ENCODE measurements at regions not wholly inside any gene's neighbourhood (a gene's known extent, or its start where the extent isn't known, plus 50 kb on each side); places are given as distances from the start of the nearest gene placed in this dataset.

GRCh38 chr16:82451449-82451848 lies 175.3 kb upstream of the CDH13 start:
- no peak overlapping the region for H3K4me3 Mint-ChIP-seq
- ChIA-PET POLR2A (no interaction called here), CTCF (no interaction called here)
- no peak overlapping the region for H3K27ac Mint-ChIP-seq
- no peaks in the 10 kb centered on the region for H3K36me3 Mint-ChIP-seq (ENCODE audit: low read depth)
- H3K27me3 Mint-ChIP-seq: peaks cover 11% of the 10 kb centered on the region
- H3K4me1 Mint-ChIP-seq: no peaks in the 10 kb centered on the region
- no peaks in the 10 kb centered on the region for H3K9me3 Mint-ChIP-seq (ENCODE audit: low read depth)
- no peak for DNase-seq
- intact Hi-C loops (cut with DNase I, micrococcal nuclease): no loop called here
- no peak for ATAC-seq

- ChIA-PET CTCF (interaction anchor here (1.0 to 2.8 kb wide), 2 partner anchors 14 to 16 kb away, joined by 3 to 15 read pairs; no protein-coding TSS in a partner anchor), POLR2A (no interaction called here)
- H3K36me3 Mint-ChIP-seq (ENCODE audit: low read depth): no peaks in the 10 kb centered on the region
- DNase-seq (no peak), ATAC-seq (no peak)
- H3K27ac Mint-ChIP-seq: no peak overlapping the region
- no peaks in the 10 kb centered on the region for H3K9me3 Mint-ChIP-seq (ENCODE audit: low read depth)
- H3K4me1 Mint-ChIP-seq: no peaks in the 10 kb centered on the region
- H3K27me3 Mint-ChIP-seq: peaks cover 19% of the 10 kb centered on the region
- intact Hi-C loops (cut with DNase I, micrococcal nuclease): no loop called here
- H3K4me3 Mint-ChIP-seq: no peak overlapping the region
Observed at GRCh38 chr16:82440336-82440735, 186.4 kb upstream of the CDH13 start.

- Mint-ChIP-seq H3K4me1 (no peaks in the 10 kb centered on the region), H3K27me3 (peaks cover 19% of the 10 kb centered on the region), H3K27ac (no peak overlapping the region), H3K9me3 (ENCODE audit: low read depth) (no peaks in the 10 kb centered on the region), H3K4me3 (no peak overlapping the region), H3K36me3 (ENCODE audit: low read depth) (no peaks in the 10 kb centered on the region)
- ChIA-PET POLR2A (no interaction called here), CTCF (interaction anchor here (0.7 to 2.8 kb wide), 4 partner anchors 8 to 209 kb away, joined by 3 to 15 read pairs (median 4); no protein-coding TSS in a partner anchor)
- DNase-seq (no peak), ATAC-seq (no peak)
- intact Hi-C loops (cut with DNase I, micrococcal nuclease): no loop called here
Observed at GRCh38 chr16:82439678-82440293, 187.0 kb upstream of the CDH13 start.

GRCh38 chr16:82433042-82433441 lies 193.7 kb upstream of the CDH13 start:
- DNase-seq (no peak), ATAC-seq (no peak)

GRCh38 chr16:82432261-82432660 lies 194.5 kb upstream of the CDH13 start:
- H3K36me3 Mint-ChIP-seq (ENCODE audit: low read depth): no peaks in the 10 kb centered on the region
- no peaks in the 10 kb centered on the region for H3K4me1 Mint-ChIP-seq
- CTCF ChIA-PET: interaction anchor here (0.8 kb wide), 1 partner anchor 72 kb away, joined by 3 read pairs; no protein-coding TSS in a partner anchor
- intact Hi-C loops (cut with DNase I, micrococcal nuclease): no loop called here
- H3K27ac Mint-ChIP-seq: no peak overlapping the region
- DNase-seq (no peak), ATAC-seq (no peak)
- H3K27me3 Mint-ChIP-seq: peaks cover 12% of the 10 kb centered on the region
- POLR2A ChIA-PET: no interaction called here
- H3K4me3 Mint-ChIP-seq: no peak overlapping the region
- no peaks in the 10 kb centered on the region for H3K9me3 Mint-ChIP-seq (ENCODE audit: low read depth)

More at GRCh38 chr16:82433042-82433441, 193.7 kb upstream of the CDH13 start:
- H3K4me1 Mint-ChIP-seq: no peaks in the 10 kb centered on the region
- H3K27ac Mint-ChIP-seq: no peak overlapping the region
- intact Hi-C loops (cut with DNase I, micrococcal nuclease): no loop called here
- no peak overlapping the region for H3K4me3 Mint-ChIP-seq
- H3K27me3 Mint-ChIP-seq: peaks cover 12% of the 10 kb centered on the region
- CTCF ChIA-PET: no interaction called here
- no peaks in the 10 kb centered on the region for H3K36me3 Mint-ChIP-seq (ENCODE audit: low read depth)
- POLR2A ChIA-PET: no interaction called here
- H3K9me3 Mint-ChIP-seq (ENCODE audit: low read depth): no peaks in the 10 kb centered on the region

- peak; percentile 12 for ATAC-seq
- Mint-ChIP-seq H3K4me1 (no peaks in the 10 kb centered on the region), H3K27me3 (peaks cover 16% of the 10 kb centered on the region), H3K4me3 (no peak overlapping the region), H3K36me3 (ENCODE audit: low read depth) (no peaks in the 10 kb centered on the region), H3K27ac (no peak overlapping the region), H3K9me3 (ENCODE audit: low read depth) (no peaks in the 10 kb centered on the region)
- intact Hi-C loops (cut with DNase I, micrococcal nuclease): no loop called here
- no peak for DNase-seq
- CTCF ChIA-PET: no interaction called here
- POLR2A ChIA-PET: no interaction called here
Observed at GRCh38 chr16:82425661-82426060, 201.1 kb upstream of the CDH13 start.

GRCh38 chr16:82421851-82422250 lies 204.9 kb upstream of the CDH13 start:
- no peaks in the 10 kb centered on the region for H3K4me1 Mint-ChIP-seq
- no peak overlapping the region for H3K4me3 Mint-ChIP-seq
- DNase-seq: no peak
- ATAC-seq: no peak
- H3K36me3 Mint-ChIP-seq (ENCODE audit: low read depth): no peaks in the 10 kb centered on the region
- no peaks in the 10 kb centered on the region for H3K9me3 Mint-ChIP-seq (ENCODE audit: low read depth)
- ChIA-PET CTCF (no interaction called here), POLR2A (no interaction called here)
- no peak overlapping the region for H3K27ac Mint-ChIP-seq
- peaks cover 8% of the 10 kb centered on the region for H3K27me3 Mint-ChIP-seq
- intact Hi-C loops (cut with DNase I, micrococcal nuclease): no loop called here

- intact Hi-C loops (cut with DNase I, micrococcal nuclease): no loop called here
- CTCF ChIA-PET: no interaction called here
- Mint-ChIP-seq H3K4me3 (no peak overlapping the region), H3K27me3 (no peaks in the 10 kb centered on the region), H3K4me1 (no peaks in the 10 kb centered on the region), H3K27ac (no peak overlapping the region), H3K36me3 (ENCODE audit: low read depth) (no peaks in the 10 kb centered on the region), H3K9me3 (ENCODE audit: low read depth) (no peaks in the 10 kb centered on the region)
- DNase-seq: no peak
- ATAC-seq: no peak
- POLR2A ChIA-PET: no interaction called here
Observed at GRCh38 chr16:82419332-82419731, 207.4 kb upstream of the CDH13 start.

GRCh38 chr16:82414476-82414875 lies 212.3 kb upstream of the CDH13 start:
- H3K4me3 Mint-ChIP-seq: no peak overlapping the region
- no peak overlapping the region for H3K27ac Mint-ChIP-seq
- no peaks in the 10 kb centered on the region for H3K27me3 Mint-ChIP-seq
- ATAC-seq (no peak), DNase-seq (no peak)
- ChIA-PET CTCF (no interaction called here), POLR2A (no interaction called here)
- H3K4me1 Mint-ChIP-seq: no peaks in the 10 kb centered on the region
- no peaks in the 10 kb centered on the region for H3K9me3 Mint-ChIP-seq (ENCODE audit: low read depth)
- intact Hi-C loops (cut with DNase I, micrococcal nuclease): no loop called here
- H3K36me3 Mint-ChIP-seq (ENCODE audit: low read depth): no peaks in the 10 kb centered on the region

- CTCF ChIA-PET: no interaction called here
- no peaks in the 10 kb centered on the region for H3K9me3 Mint-ChIP-seq (ENCODE audit: low read depth)
- DNase-seq (no peak), ATAC-seq (no peak)
- peaks cover under 1% of the 10 kb centered on the region for H3K27me3 Mint-ChIP-seq
- no peaks in the 10 kb centered on the region for H3K36me3 Mint-ChIP-seq (ENCODE audit: low read depth)
- H3K4me1 Mint-ChIP-seq: no peaks in the 10 kb centered on the region
- no peak overlapping the region for H3K4me3 Mint-ChIP-seq
- H3K27ac Mint-ChIP-seq: no peak overlapping the region
- POLR2A ChIA-PET: no interaction called here
- intact Hi-C loops (cut with DNase I, micrococcal nuclease): no loop called here
Observed at GRCh38 chr16:82412770-82413169, 214.0 kb upstream of the CDH13 start.

GRCh38 chr16:82405736-82406135 lies 221.0 kb upstream of the CDH13 start:
- no peaks in the 10 kb centered on the region for H3K4me1 Mint-ChIP-seq
- CTCF ChIA-PET: interaction anchor here (0.8 kb wide), 1 partner anchor 996 kb away, joined by 3 read pairs; no protein-coding TSS in a partner anchor
- ATAC-seq (no peak), DNase-seq (no peak)
- H3K27ac Mint-ChIP-seq: no peak overlapping the region
- H3K9me3 Mint-ChIP-seq (ENCODE audit: low read depth): no peaks in the 10 kb centered on the region
- H3K4me3 Mint-ChIP-seq: no peak overlapping the region
- peaks cover 6% of the 10 kb centered on the region for H3K27me3 Mint-ChIP-seq
- H3K36me3 Mint-ChIP-seq (ENCODE audit: low read depth): no peaks in the 10 kb centered on the region
- POLR2A ChIA-PET: no interaction called here
- intact Hi-C loops (cut with DNase I, micrococcal nuclease): no loop called here

- POLR2A ChIA-PET: no interaction called here
- Mint-ChIP-seq H3K4me1 (no peaks in the 10 kb centered on the region), H3K4me3 (no peak overlapping the region), H3K27ac (no peak overlapping the region), H3K9me3 (ENCODE audit: low read depth) (no peaks in the 10 kb centered on the region), H3K36me3 (ENCODE audit: low read depth) (no peaks in the 10 kb centered on the region), H3K27me3 (peaks cover 6% of the 10 kb centered on the region)
- intact Hi-C loops (cut with DNase I, micrococcal nuclease): no loop called here
- DNase-seq (no peak), ATAC-seq (no peak)
- CTCF ChIA-PET: interaction anchor here (0.8 kb wide), 1 partner anchor 995 kb away, joined by 3 read pairs; no protein-coding TSS in a partner anchor
Observed at GRCh38 chr16:82404586-82405315, 222.0 kb upstream of the CDH13 start.

Data from activated CD4-positive, alpha-beta T cell treated with anti-CD3 and anti-CD28 coated beads for 36 hours (primary cell).